HG03280 (cell line): ENCODE measurements at regions not wholly inside any gene's neighbourhood (a gene's known extent, or its start where the extent isn't known, plus 50 kb on each side); places are given as distances from the start of the nearest gene placed in this dataset.
"Not testable (repeated sequence)": the region's sequence is repeated elsewhere in the genome, so short reads cannot be mapped to it uniquely, and the experiment has no call there.

Experiments used
- ATAC-seq: cut with Tn5 transposase; IDR thresholded peaks from one replicate; pipeline ENCODE4 v1.9.1; 2021; ENCODE audit warnings: mild to moderate bottlenecking, moderate library complexity; ENCODE audit not compliant: unreplicated experiment

DNA sequence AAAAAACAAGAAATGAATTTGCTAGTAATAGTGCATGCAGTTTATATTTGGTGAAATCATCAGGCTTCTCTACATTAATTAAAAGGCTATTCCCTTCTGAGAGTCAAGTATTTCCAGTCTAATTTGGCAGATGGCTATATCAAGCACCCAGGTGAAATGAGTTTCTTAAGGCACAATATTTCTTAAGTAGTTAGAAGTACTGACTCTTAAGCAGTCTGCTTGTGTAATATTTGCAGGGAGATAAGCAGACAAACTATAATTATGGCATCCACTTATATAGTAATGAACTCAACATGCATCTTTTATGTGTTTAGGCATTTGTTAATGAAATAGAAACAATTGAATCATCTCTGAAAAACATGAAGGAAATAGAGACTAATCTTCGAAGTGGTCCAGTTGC is 189.2 kb downstream of the UTRN start:
- no peak for ATAC-seq

DNA sequence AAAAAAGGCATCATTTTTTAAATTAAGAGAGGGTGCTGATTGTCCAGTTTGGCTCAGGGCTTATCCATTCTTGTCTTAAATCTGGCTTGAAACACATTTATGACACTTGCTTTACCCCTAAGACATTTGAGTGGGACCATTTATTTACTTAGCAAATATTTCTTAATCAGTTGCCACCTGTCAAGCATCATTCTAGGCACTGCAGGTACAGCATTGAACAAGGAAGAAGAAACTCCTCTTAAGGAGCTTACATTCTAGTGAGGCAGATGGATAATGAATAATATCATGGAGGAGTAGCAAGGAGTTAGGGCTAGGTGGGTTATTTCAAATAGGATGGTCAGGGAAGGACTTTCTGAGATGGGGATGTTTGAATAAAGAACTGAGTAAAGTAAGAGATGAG is 189.8 kb downstream of the UTRN start:
- no peak for ATAC-seq

DNA sequence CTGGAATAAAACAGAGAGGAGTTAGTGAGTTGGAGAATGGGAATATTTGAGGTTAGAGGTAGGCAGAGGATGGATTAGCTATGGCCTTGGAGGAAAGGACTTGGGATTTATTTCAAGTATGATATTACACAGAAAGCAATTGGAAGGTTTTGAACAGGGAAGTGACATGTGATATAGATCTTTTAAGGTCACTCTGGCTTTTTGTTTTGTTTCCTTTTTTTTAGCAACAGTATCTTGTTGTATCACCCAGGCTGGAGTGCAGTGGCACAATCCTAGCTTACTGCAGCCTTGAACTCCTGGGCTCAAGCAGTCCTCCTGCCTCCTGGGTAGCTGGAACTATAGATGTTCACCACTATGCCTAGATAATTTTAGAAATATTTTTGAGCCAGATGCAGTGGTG is 190.3 kb downstream of the UTRN start:
- ATAC-seq = no peak

DNA sequence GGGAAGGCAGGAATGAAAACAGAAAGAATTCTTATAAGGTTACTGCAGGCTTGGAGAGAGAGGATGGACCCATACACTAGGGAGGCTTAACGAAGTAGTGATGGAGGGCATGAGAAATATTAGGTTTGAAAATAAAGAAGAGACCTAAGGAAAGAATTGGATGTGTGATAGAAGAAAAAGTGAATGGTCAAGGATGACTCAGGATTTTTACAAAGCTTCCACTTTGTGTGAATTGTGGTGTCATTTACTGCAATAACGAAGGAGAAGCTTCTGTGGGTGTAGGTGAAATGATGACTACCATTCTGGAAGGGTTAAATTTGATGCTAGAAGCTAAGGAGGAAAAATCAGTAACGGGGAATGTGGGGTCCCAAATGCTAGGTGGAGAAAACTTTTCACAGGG is 191.2 kb downstream of the UTRN start:
- no peak for ATAC-seq

DNA sequence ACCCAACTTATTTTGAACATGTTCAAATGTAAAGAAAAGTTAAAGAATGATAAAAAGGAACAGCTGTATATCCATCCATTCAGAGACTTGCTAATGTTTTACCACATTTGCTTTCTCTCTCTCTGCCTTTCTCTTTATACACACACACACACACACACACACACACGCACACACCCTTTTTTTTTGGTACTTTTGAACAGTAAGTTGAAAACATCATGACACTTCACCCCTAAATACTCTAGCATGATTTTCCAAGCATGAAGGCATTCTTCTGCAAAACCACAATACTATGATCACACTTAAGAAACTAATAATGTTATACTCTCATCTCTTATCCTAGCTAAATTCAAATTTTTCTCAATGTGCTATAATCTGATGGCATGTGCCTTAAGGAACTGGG is 192.3 kb downstream of the UTRN start:
- no peak for ATAC-seq

DNA sequence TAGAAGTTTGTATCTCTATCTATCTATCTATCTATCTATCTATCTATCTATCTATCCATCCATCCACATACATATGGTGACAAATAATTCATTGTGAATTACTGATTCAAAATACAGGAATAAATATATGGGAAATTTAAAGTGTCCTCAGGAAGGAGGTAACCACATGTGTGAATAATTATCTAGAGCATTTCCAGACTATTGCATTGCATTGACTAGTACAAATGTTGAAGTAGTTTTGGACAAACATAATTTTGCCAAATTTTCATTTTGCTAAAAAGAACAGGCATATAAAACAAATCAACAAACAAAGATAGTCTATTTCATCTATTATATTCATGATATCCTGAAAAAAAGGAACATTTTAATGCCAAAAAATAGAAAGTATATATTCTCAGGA is 192.7 kb downstream of the UTRN start:
- no peak for ATAC-seq

DNA sequence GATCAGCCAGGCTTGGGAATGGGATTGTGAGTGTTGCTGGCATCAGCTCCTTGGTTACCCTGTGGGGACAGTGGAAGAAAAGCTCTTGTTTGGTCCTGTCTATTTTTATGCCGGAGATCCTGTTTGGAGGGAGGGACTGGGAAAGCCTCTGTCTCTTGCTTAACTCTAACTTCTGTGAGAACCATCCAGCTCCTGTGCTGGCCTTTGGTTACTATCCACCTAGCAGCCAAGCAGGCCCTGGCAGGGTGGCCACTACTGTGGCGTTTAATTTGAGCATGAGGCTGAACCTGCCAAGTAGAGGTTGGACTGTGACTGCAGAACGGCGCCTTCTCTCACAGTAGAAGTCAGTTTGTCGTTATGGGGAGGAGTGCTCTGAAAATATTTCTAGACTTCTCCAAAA is 193.3 kb downstream of the UTRN start:
- ATAC-seq = no peak

DNA sequence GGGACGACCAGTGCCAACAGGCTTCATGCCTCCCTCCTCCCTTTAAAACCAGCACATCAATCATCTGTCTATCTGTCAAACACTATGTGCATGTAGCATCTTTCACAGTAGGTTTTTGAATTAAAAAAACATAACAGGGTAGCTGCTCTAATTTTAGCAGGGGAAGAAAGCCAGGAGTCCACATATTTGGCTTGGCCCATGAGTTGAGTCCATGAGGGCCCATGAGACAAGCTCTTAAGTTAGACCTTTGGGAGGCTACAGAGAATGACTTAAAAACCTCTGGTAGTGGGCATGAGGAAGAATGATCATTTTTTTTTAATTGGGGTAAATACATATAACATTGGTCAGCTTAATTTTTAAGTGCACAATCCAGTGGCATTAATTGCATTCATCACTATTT is 194.9 kb downstream of the UTRN start:
- ATAC-seq = no peak

DNA sequence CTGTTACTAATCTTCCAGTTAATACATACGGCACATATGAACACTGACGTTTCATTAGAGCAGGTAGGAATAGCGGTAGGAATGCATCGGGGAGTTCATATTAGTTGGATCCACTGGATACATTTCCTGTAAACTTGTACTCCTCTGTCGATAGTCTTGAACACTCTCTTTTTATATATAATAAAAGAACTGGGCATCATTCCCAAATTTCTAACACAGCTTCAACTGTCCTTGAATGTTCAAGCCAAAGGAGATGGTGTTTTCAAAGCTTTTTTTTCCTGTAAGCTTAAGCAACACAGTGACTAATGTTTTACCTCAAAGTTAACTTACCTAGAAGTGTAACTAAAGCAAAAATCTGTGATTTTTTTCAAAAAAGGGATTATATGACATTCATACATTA is 195.3 kb downstream of the UTRN start:
- ATAC-seq = no peak

DNA sequence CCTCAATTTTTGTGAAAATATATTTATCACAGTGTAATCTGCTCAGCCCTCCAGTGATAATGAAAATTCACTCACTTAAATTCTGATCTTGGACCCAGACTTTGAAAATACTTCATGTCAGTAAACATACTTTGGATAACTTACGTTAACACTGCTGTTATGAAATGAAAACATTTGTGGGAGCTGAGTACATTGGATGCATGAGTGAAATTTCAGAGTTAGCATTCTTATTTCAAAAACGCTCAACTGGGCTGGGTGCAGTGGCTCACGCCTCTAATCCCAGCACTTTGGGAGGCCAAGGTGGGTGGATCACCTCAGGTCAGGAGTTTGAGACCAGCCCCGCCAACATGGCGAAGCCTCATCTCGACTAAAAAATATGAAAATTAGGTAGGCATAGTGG is 196.4 kb downstream of the UTRN start:
- peak; percentile 25 for ATAC-seq

DNA sequence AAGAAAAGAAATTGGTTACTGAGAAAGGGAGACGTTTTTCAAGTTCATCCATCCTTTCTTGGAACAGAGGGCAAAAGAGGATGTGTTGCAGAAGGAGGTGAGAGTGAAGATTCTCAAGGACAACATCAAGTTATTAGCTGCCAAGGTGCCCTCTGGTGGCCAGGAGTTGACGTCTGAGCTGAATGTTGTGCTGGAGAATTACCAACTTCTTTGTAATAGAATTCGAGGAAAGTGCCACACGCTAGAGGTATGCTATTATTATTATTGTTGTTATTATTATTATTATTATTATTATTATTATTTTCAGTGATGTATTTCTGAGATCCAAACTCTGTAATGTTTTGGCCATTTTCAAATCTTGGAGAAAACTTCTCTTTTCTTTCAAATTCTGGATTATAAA is 197.0 kb downstream of the UTRN start:
- ATAC-seq = peak; percentile 80

DNA sequence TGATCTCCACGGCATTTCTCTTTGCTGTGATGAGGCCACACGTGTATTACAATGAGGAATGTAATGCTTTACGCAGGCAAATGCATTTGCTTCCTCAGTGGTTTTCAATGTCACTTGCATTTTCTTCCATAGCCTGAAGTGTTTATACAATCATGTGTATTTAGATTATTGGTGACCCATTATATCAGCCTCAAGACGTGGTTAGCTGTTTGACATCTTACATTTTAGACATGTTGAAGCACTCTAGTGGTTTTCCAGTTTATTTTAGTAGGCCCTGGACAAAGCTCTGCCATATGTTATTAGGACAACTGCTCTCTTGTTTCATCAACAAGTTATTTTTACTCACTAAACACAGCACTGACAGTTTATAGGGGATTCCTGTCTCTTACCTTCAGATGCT is 200.4 kb downstream of the UTRN start:
- ATAC-seq = no peak

DNA sequence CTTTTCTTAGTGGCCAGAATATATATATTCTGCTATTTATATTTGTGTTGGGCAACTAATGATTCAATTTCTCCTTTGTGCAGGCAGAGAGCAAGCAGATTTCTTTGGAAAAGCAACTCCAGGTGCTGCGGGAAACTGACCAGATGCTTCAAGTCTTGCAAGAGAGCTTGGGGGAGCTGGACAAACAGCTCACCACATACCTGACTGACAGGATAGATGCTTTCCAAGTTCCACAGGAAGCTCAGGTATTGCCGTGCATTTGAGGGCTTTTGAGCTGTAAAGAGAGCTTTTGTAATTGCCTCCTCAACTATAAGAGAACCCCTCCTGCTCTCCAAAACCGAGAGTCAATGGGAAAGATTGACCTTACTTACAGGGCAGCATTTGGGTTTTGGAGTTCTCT is 203.5 kb downstream of the UTRN start:
- ATAC-seq = no peak

DNA sequence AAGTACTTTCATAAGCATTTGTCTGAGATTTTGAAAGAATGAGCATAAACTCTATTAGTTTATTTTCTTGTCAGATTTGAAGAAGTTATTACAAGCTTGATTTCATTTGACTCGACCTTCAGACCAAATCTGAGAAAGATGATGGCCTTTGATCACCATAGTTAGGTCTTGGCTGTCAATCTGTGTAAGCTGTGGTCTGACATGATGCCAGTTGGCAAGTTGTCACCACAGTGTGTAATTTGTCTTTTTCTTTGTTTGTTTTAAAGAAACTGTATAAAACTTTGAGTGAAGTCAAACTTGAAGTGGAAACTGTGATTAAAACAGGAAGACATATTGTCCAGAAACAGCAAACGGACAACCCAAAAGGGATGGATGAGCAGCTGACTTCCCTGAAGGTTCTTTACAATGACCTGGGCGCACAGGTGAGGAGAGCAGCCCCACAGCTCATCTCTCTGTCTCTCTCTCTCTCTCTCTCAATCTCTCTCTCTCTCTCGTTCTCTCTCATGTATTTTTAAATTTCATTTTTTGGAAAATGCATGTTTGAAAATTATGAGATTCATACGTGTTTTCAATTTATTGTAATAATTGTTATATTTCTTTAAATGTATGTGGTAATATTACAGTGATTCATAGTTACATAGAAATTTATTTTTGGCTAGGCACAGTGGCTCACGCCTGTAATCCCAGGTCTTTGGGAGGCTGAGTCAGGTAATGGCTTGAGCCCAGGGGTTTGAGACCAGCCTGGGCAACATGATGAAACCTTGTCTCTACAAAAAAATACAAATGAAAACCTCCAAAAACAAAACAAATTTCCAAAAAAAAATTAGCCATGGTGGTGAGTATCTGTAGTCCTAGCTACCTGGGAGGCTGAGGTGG is 208.1 kb downstream of the UTRN start:
- no peak for ATAC-seq

DNA sequence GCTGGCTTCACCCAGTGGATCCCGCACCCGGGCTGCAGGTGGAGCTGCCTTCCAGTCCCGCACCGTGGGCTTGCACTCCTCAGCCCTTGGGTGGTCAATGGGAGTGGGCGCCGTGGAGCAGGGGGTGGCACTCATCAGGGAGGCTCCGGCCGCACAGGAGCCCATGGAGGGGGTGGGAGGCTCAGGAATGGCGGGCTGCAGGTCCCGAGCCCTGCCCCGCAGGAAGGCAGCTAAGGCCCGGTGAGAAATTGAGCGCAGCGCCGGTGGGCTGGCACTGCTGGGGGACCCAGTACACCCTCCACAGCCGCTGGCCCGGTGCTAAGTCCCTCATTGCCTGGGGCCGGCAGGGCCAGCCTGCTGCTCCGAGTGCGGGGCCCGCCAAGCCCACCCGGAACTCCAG is 209.9 kb downstream of the UTRN start:
- ATAC-seq = not testable (repeated sequence)

DNA sequence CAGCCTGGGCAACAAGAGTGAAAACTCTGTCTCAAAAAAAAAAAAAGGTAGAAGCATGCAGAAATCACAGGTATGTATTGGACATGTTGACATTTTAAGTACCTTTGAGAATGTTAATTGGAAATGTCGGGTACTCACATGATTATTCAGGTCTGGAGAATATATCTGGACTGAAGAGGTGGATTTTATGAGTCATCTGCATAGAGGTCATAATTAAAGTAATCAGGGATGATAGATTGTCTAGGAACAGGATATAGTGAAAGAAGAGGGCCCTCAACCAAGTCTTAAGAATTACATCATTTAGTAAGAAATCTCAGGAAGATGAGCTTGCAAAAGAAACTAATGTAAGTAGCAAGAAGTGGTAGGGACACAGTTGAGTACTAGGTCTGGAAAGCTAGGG is 212.5 kb downstream of the UTRN start:
- no peak for ATAC-seq

DNA sequence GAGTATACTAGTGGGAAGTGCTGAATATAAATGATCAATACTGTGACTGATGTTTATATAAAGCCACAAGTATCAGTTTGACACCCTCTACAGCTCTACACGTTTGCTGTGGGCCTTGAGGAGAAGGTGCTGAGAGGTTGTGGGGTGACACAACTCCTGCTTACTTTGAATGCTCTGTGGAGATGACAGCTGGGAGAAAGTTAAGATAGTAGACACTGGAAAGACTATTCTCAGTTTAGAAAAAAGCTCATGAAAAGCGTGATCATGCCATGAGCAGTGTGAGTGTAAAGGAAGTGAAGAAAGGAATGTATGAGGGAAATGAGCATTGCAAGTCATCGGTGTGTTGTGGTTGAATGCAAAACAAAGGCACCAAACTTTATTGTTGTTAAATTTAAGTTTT is 215.8 kb downstream of the UTRN start:
- ATAC-seq = no peak

DNA sequence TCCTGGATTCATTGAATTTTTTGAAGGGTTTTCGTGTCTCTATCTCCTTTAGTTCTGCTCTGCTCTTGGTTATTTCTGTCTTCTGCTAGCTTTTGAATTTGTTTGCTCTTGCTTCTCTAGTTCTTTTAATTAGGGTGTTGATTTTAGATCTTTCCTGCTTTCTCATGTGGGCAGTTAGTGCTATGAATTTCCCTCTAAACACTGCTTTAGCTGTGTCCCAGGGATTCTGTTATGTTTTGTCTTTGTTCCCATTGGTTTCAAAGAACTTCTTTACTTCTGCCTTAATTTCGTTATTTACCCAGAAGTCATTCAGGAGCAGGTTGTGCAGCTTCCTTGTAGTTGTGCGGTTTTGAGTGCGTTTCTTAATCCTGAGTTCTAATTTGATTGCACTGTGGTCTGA is 220.1 kb downstream of the UTRN start:
- not testable (repeated sequence) for ATAC-seq

DNA sequence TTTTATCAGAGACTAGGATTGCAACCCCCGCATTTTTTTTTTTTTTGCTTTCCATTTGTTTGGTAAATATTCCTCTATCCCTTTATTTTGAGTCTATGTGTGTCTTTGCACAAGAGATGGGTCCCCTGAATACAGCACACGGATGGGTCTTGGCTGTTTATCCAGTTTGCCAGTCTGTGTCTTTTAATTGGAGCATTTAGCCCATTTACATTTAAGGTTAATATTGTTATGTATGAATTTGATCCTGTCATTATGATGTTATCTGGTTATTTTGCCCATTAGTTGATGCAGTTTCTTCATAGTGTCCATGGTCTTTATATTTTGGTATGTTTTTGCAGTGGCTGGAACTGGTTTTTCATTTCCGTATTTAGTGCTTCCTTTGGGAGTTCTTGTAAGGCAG is 220.9 kb downstream of the UTRN start:
- ATAC-seq = not testable (repeated sequence)

DNA sequence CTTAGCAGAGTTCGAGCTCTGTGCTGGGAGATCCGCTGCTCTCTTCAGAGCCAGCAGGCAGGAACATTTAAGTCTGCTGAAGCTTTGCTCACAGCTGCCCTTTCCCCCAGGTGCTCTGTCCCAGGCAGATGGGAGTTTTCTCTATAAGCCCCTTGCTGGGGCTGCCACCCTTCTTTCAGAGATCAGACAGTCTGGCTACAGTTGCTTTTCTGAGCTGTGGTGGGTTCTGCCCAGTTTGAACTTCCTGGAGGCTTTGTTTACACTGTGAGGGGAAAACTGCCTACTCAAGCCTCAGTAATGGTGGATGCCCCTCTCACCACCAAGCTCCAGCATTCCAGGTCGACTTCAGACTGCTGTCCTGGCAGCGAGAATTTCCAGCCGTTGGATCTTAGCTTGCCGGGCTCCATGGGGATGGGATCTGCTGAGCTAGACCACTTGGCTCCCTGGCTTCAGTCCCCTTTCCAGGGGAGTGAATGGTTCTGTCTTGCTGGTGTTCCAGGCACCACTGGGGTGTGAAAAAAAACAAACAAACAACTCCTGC is 222.7 kb downstream of the UTRN start:
- not testable (repeated sequence) for ATAC-seq

DNA sequence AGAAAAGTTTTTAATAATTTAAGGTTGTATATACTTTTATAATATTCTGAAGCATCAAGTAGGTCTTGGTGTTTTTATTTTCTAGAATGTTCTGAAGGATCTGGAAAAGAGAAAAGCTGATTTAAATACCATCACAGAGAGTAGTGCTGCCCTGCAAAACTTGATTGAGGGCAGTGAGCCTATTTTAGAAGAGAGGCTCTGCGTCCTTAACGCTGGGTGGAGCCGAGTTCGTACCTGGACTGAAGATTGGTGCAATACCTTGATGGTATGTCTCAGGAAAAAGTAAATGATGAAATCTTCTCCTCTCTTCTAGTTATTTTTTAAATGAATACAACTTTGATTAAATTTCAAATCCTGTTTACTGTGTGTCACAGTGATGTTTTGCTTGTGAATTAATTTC is 225.7 kb downstream of the UTRN start:
- no peak for ATAC-seq

DNA sequence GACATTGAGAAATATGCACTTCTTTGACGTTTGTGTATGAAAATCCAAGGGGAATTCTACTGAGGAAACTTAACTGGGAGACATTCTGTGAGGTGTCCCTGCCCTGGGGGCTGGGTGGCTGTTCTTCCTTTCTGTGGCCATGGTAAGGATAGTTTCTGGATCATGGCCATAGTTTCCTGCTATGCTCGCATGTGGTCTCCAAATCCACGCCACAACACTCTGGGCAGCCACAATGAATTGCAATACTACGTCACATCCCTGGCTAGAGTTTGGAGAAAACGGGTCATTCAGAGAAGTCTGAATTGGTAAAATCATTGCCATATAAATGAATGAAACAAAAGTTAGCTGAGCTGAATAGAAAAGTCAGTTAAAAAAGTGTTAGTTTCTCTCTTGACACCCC is 230.6 kb downstream of the UTRN start:
- ATAC-seq = no peak

DNA sequence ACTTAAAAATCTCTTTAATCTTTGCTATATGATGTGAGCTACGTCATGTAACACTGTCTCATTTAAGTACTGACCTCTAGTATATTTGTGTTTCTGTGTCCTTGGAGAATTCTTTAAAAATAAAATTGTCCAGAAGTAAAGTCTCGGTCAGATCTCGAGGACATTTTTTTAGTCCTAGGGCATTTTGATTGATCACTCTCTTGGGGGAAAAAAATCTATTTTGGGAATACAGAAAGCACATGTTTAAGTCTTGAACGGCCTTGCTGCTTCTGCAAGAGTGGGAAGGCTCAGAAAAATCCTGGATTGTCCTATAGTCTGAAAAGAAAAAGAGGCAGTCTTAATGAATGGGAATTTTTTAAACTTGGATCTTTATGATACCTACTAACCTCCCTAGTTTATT is 234.3 kb downstream of the UTRN start:
- no peak for ATAC-seq
